NT2/D1 (cell line): ENCODE measurements at regions not wholly inside any gene's neighbourhood (a gene's known extent, or its start where the extent isn't known, plus 50 kb on each side); places are given as distances from the start of the nearest gene placed in this dataset.

Experiments used
- SUZ12 ChIP-seq: IDR thresholded peaks from 2 replicates; pipeline ENCODE4 v1.6.1; 2011; ENCODE audit not compliant: insufficient read length, insufficient read depth; ENCODE audit errors: extremely low read depth
- YY1 ChIP-seq: IDR thresholded peaks from 2 replicates; pipeline ENCODE4 v1.6.1; 2011; ENCODE audit not compliant: insufficient read length, insufficient read depth
- ZNF274 ChIP-seq: IDR thresholded peaks from 2 replicates; pipeline ENCODE4 v1.6.1; 2011; ENCODE audit warnings: mild to moderate bottlenecking, low read depth, low read length

DNA sequence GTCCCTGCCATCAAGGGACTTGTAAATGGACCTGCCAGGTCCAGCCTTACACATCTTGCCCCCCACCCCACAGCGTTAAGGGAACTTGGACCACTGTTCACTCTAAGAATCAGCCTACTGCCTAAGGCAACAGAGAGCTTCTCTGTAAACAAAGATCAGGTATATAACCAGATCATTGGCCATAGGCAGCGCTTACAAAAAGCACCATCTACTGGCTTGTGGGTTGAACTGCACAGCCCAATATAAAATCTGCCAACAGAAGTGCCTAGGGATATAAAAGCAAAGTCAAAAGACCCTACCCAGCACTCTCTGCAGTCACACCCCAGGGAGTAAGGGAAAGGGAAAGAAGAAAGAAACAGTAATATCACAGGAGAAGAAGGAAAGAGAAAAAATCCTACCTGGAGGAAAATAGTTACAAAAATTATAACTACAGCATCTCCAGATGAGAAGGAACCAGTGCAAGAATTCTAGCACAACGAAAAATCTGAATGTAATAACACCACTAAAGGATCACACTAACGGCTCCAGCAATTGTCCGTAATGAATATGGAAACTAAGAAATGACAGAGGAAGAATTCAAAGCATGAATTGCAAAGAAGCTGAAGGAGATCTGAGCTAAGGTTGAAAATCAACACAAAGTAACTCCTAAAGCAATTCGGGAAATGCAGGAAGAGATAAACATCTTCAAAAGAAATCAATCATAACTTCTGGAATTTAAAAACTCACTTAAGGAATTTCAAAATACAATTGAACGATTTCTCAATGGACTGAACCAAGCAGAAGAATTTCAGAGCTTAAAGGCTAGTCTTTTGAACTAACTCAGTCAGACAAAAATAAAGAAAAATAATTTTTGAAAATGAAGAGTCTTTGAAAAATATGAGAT is 95.2 kb upstream of the PCED1B start:
- TF ChIP-seq YY1 (no peak), ZNF274 (no peak), SUZ12 (no peak)
